ENCODE measurements at regions not wholly inside any gene's neighbourhood (a gene's known extent, or its start where the extent isn't known, plus 50 kb on each side); places are given as distances from the start of the nearest gene placed in this dataset.

DNA sequence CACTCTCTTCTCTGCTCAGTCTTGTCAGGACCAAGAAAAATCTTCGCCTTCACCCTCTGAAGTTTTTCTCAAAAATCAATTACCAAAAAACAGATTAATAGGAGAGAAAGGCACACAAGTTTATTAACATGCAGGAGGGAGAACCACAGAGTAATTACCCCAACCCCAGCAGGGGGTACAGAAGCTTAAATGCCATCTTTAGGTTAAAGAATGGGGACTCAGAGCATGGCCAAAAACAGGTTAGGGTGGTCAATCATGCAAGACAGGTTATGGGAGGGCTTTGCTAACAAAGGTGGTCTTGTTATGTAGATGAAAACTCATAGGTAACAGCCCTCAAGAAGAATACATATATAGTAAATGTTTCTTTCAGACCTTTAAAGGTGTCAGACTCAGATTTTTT lies 100.5 kb upstream of the BTN3A2 start:
- no peak for TF ChIP-seq POLR2A (IDR thresholded peaks at IDR 0.05)
- TF ChIP-seq, protein P1, sequence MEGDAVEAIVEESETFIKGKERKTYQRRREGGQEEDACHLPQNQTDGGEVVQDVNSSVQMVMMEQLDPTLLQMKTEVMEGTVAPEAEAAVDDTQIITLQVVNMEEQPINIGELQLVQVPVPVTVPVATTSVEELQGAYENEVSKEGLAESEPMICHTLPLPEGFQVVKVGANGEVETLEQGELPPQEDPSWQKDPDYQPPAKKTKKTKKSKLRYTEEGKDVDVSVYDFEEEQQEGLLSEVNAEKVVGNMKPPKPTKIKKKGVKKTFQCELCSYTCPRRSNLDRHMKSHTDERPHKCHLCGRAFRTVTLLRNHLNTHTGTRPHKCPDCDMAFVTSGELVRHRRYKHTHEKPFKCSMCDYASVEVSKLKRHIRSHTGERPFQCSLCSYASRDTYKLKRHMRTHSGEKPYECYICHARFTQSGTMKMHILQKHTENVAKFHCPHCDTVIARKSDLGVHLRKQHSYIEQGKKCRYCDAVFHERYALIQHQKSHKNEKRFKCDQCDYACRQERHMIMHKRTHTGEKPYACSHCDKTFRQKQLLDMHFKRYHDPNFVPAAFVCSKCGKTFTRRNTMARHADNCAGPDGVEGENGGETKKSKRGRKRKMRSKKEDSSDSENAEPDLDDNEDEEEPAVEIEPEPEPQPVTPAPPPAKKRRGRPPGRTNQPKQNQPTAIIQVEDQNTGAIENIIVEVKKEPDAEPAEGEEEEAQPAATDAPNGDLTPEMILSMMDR (IDR thresholded peaks at IDR 0.05) = no peak
